Thymus (tissue), 11 donors: ENCODE measurements at regions not wholly inside any gene's neighbourhood (a gene's known extent, or its start where the extent isn't known, plus 50 kb on each side); places are given as distances from the start of the nearest gene placed in this dataset.

Experiments used
- DNase-seq, 9 donors: peaks; one replicate each; pipeline ENCODE4 v3.0.0-alpha.2; 2013; ENCODE audit warnings: low spot score in 9 of 9, low read depth in 6 of 9, missing footprints in 1 of 9
- H3K27ac ChIP-seq, 2 donors: one replicate each; pipeline ENCODE4 v1.5.1; 2013; ENCODE audit warnings: control low read depth in 1 of 2, low read depth in 1 of 2, low read length in 1 of 2, mild to moderate bottlenecking in 1 of 2, moderate library complexity in 1 of 2
- H3K27me3 ChIP-seq, 2 donors: one replicate each; pipeline ENCODE4 v1.5.1; 2013; ENCODE audit warnings: low read length in 1 of 2; ENCODE audit not compliant: control insufficient read depth in 2 of 2, insufficient read depth in 1 of 2
- H3K36me3 ChIP-seq, 2 donors: one replicate each; pipeline ENCODE4 v1.5.1; 2013; ENCODE audit warnings: low read length in 1 of 2, mild to moderate bottlenecking in 1 of 2, moderate library complexity in 1 of 2; ENCODE audit not compliant: control insufficient read depth in 2 of 2, insufficient read depth in 2 of 2
- H3K4me1 ChIP-seq, 2 donors: one replicate each; pipeline ENCODE4 v1.5.1; 2013; ENCODE audit warnings: low read length in 2 of 2; ENCODE audit not compliant: control insufficient read depth in 2 of 2, insufficient read depth in 2 of 2
- H3K4me3 ChIP-seq, 2 donors: one replicate each; pipeline ENCODE4 v1.5.1; 2013; ENCODE audit warnings: low read length in 2 of 2, control low read depth in 1 of 2, mild to moderate bottlenecking in 1 of 2
- H3K9me3 ChIP-seq, 2 donors: one replicate each; pipeline ENCODE4 v1.5.1; 2013; ENCODE audit warnings: low read length in 1 of 2, mild to moderate bottlenecking in 1 of 2; ENCODE audit not compliant: control insufficient read depth in 2 of 2, insufficient read depth in 1 of 2
- WGBS: extraction: QIAGEN DNeasy Blood & Tissue Kit; methylation state at CpG from one replicate; pipeline ENCODE4 v1.1.7; 2013; 5-methylcytosine and 5-hydroxymethylcytosine counted together
- donor health status: healthy.

DNA sequence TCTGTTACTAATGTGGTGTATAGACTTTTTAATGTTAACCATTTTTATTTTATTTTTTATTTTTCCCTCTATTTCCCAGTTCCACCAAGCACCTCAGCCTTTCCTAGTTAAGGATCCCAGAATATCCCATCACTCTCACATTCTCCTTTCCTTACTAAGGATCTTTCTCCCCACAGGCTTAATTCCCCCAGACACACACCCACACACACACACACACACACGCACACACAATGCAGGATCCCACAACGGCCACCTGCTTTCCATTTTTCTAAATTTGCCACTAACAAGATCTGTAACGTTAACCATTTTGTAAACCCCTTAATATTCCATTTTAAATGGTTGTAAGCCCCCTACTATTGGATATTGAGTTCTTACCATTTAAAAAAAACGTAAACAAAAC lies 404.1 kb downstream of the ZIC1 start:
- no peaks in the 10 kb centered on the region for H3K27me3 ChIP-seq
- no peaks in the 10 kb centered on the region for H3K9me3 ChIP-seq
- no peak overlapping the region for H3K4me3 ChIP-seq
- no peak for DNase-seq
- no peak overlapping the region for H3K27ac ChIP-seq
- H3K4me1 ChIP-seq = no peaks in the 10 kb centered on the region
- 86% methylated on average over 4 of the region's 4 CpGs for WGBS
- H3K36me3 ChIP-seq = no peaks in the 10 kb centered on the region

GRCh38 chr3:147816752-147817151 lies 407.6 kb downstream of the ZIC1 start:
- Histone ChIP-seq H3K4me1 (no peaks in the 10 kb centered on the region), H3K9me3 (no peaks in the 10 kb centered on the region), H3K27me3 (no peaks in the 10 kb centered on the region), H3K27ac (no peak overlapping the region), H3K4me3 (no peak overlapping the region), H3K36me3 (no peaks in the 10 kb centered on the region)
- DNase-seq = no peak
- 77% methylated on average over 6 of the region's 6 CpGs for WGBS

- no peaks in the 10 kb centered on the region for H3K36me3 ChIP-seq
- no peaks in the 10 kb centered on the region for H3K27me3 ChIP-seq
- no peak overlapping the region for H3K27ac ChIP-seq
- H3K4me3 ChIP-seq = no peak overlapping the region
- no peaks in the 10 kb centered on the region for H3K4me1 ChIP-seq
- H3K9me3 ChIP-seq = no peaks in the 10 kb centered on the region
- no peak for DNase-seq
Measured at GRCh38 chr3:147832611-147833010, 423.4 kb downstream of the ZIC1 start.

GRCh38 chr3:147836330-147836729 lies 427.2 kb downstream of the ZIC1 start:
- Histone ChIP-seq H3K27ac (no peak overlapping the region), H3K9me3 (no peaks in the 10 kb centered on the region), H3K4me1 (no peaks in the 10 kb centered on the region), H3K4me3 (no peak overlapping the region), H3K36me3 (no peaks in the 10 kb centered on the region), H3K27me3 (no peaks in the 10 kb centered on the region)
- DNase-seq = no peak

GRCh38 chr3:147838652-147839051 lies 429.5 kb downstream of the ZIC1 start:
- Histone ChIP-seq H3K27me3 (no peaks in the 10 kb centered on the region), H3K27ac (no peak overlapping the region), H3K9me3 (no peaks in the 10 kb centered on the region), H3K36me3 (no peaks in the 10 kb centered on the region), H3K4me1 (no peaks in the 10 kb centered on the region), H3K4me3 (no peak overlapping the region)
- WGBS = 93% methylated on average over 2 of the region's 2 CpGs
- no peak for DNase-seq

DNA sequence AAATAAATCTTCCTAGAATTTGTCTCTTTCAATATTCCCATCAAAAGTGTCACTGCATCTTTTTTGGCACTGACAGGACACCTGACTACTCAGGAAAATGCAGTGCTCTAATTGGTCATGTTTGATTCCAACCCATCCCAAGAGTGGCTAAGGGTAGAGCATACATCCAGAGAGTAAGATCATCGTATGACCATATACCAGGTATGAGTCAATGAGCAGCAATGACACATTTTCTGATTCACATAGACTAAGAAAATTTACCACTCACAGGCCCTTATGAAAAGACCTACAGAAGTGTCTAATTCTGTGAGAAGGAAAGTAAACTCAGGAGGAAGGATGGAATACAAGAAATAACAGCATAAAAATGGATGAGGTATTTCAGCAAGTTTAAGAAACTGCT lies 434.2 kb downstream of the ZIC1 start:
- 95% methylated on average over 1 of the region's 1 CpG for WGBS

DNA sequence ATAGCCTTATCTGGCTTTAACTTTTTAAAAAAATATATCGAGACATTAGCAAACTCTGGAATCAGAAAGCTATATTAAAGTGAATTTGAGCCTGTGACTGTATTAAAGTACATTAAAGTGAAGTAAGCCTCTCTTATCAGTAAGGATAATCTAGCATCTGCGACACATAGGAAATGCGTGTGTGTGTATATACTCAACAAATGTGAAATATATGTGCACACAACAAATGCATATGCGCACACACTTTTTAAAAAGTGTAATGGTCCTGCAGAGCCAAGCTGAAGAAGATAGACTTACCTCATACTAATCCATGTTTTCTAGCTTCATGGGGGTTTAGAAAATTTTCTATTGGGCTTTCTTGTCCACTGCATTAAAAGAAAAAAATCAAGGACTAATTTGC lies 437.1 kb downstream of the ZIC1 start:
- no peaks in the 10 kb centered on the region for H3K36me3 ChIP-seq
- H3K4me1 ChIP-seq = no peaks in the 10 kb centered on the region
- 64% methylated on average over 4 of the region's 4 CpGs for WGBS
- no peaks in the 10 kb centered on the region for H3K9me3 ChIP-seq
- no peak overlapping the region for H3K4me3 ChIP-seq
- no peak for DNase-seq
- no peaks in the 10 kb centered on the region for H3K27me3 ChIP-seq
- no peak overlapping the region for H3K27ac ChIP-seq

More for the DNA sequence above, 434.2 kb downstream of the ZIC1 start:
- Histone ChIP-seq H3K27ac (no peak overlapping the region), H3K9me3 (no peaks in the 10 kb centered on the region), H3K4me3 (no peak overlapping the region), H3K4me1 (no peaks in the 10 kb centered on the region), H3K27me3 (no peaks in the 10 kb centered on the region), H3K36me3 (no peaks in the 10 kb centered on the region)
- DNase-seq = no peak

GRCh38 chr3:147846854-147847478 lies 437.8 kb downstream of the ZIC1 start:
- DNase-seq = no peak
- Histone ChIP-seq H3K9me3 (no peaks in the 10 kb centered on the region), H3K27ac (no peak overlapping the region), H3K27me3 (no peaks in the 10 kb centered on the region), H3K4me3 (no peak overlapping the region), H3K4me1 (no peaks in the 10 kb centered on the region), H3K36me3 (no peaks in the 10 kb centered on the region)
- WGBS = 94% methylated on average over 3 of the region's 3 CpGs

DNA sequence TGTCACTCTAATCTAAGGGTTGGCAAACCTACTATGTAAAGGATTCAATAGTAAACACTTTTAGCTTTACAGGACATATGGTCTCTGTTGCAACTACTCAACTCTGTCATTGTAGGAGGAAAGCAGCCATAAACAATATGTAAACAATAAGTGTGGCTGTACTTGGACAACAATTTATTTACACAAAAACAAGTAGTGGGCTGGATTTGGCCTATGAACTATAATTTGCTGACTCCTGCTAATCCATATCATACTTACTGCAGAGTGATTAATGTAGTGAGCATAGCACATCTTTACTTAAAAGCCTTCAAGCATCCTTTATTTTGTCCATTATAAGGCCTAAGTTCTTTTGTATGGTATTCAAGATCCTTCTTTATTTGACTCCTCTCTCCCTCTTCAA lies 441.9 kb downstream of the ZIC1 start:
- no peak for DNase-seq
- Histone ChIP-seq H3K27ac (no peak overlapping the region), H3K27me3 (no peaks in the 10 kb centered on the region), H3K9me3 (no peaks in the 10 kb centered on the region), H3K4me1 (no peaks in the 10 kb centered on the region), H3K4me3 (no peak overlapping the region), H3K36me3 (no peaks in the 10 kb centered on the region)

GRCh38 chr3:147854542-147854941 lies 445.4 kb downstream of the ZIC1 start:
- Histone ChIP-seq H3K36me3 (no peaks in the 10 kb centered on the region), H3K4me3 (no peak overlapping the region), H3K27me3 (no peaks in the 10 kb centered on the region), H3K4me1 (no peaks in the 10 kb centered on the region), H3K27ac (no peak overlapping the region), H3K9me3 (no peaks in the 10 kb centered on the region)
- no peak for DNase-seq
- 95% methylated on average over 4 of the region's 4 CpGs for WGBS
